Tibial nerve (tissue), 4 donors: ENCODE measurements at regions not wholly inside any gene's neighbourhood (a gene's known extent, or its start where the extent isn't known, plus 50 kb on each side); places are given as distances from the start of the nearest gene placed in this dataset.
"Not testable (repeated sequence)": the region's sequence is repeated elsewhere in the genome, so short reads cannot be mapped to it uniquely, and the experiment has no call there.

Source experiments
- DNase-seq, 2 donors: peaks; one replicate each; pipeline ENCODE4 v3.0.0-alpha.2; 2019; ENCODE audit warnings: low spot score in 2 of 2
- H3K27ac ChIP-seq, 4 donors: fragments of 200-600 bp; sonication (generic) in 3 of 4; one replicate each; pipeline ENCODE4 v1.5.1; 2017 to 2019; ENCODE audit warnings: mild to moderate bottlenecking in 1 of 4
- H3K27me3 ChIP-seq, 2 donors: fragments of 200-600 bp; sonication (generic) in 1 of 2; one replicate each; pipeline versions ENCODE4 v1.5.1 to v1.6.0; 2017 to 2019
- H3K36me3 ChIP-seq, 3 donors: fragments of 200-600 bp; sonication (generic); one replicate each; pipeline ENCODE4 v1.5.1; 2018 to 2019
- H3K4me1 ChIP-seq, 4 donors: fragments of 200-600 bp; sonication (generic) in 3 of 4; one replicate each; pipeline ENCODE4 v1.5.1; 2017 to 2019
- H3K4me3 ChIP-seq, 4 donors: fragments of 200-600 bp; sonication (generic) in 3 of 4; one replicate each; pipeline ENCODE4 v1.5.1; 2017 to 2019; ENCODE audit warnings: mild to moderate bottlenecking in 1 of 4, moderate library complexity in 1 of 4
- H3K9me3 ChIP-seq, 4 donors: fragments of 200-600 bp; sonication (generic) in 3 of 4; one replicate each; pipeline ENCODE4 v1.5.1; 2017 to 2019
- EP300 ChIP-seq, 2 donors: sonication (generic); formaldehyde crosslinking; IDR thresholded peaks; one replicate each; pipeline ENCODE4 v1.6.1; 2017; ENCODE audit warnings: antibody characterized with exemption in 2 of 2, mild to moderate bottlenecking in 1 of 2
- POLR2A ChIP-seq, 2 donors: fragments of 450-650 bp; IDR thresholded peaks; one replicate each; pipeline ENCODE4 v1.6.1; 2017; ENCODE audit warnings: antibody characterized with exemption in 2 of 2, mild to moderate bottlenecking in 2 of 2, moderate library complexity in 2 of 2
- WGBS, 2 donors: methylation state at CpG; one replicate each; pipeline ENCODE4 v1.1.5; 2018; 5-methylcytosine and 5-hydroxymethylcytosine counted together
- TF ChIP-seq, protein P1 (sequence below), 5 experiments: fragments of 200-600 bp in 3 of 5; fragments of 450-650 bp in 2 of 5; sonication (generic) in 3 of 5; IDR thresholded peaks; one replicate each; pipeline ENCODE4 v1.5.1; 2016 to 2019; ENCODE audit warnings: antibody characterized with exemption in 5 of 5, mild to moderate bottlenecking in 3 of 5, moderate library complexity in 2 of 5

DNA sequence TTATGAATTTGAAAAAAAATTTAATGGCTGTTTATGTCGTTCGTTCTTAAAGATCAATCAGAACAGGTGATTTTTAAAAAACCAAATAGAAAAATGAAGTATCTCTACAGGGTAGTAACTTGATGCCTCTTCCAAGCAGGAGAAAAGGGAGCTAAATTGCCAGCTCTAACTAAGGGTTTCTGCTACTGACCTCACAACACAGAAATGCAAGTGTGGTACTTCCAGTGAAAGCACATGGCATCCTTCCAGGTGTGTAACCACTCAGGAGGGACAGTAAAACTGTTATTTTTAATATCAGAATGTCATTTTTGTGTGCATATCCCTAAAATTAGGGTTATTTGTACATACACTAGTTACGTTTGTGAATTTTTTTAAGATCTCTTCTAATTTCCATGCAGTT is 116.8 kb upstream of the ZCCHC13 start:
- H3K27ac ChIP-seq = no peak overlapping the region
- WGBS, 2 donors = 82 to 97% methylated on average over 3 of the region's 3 CpGs
- no peaks in the 10 kb centered on the region for H3K36me3 ChIP-seq
- H3K9me3 ChIP-seq = no peaks in the 10 kb centered on the region
- no peaks in the 10 kb centered on the region for H3K27me3 ChIP-seq
- H3K4me1 ChIP-seq = no peaks in the 10 kb centered on the region
- DNase-seq = no peak
- TF ChIP-seq, protein P1, sequence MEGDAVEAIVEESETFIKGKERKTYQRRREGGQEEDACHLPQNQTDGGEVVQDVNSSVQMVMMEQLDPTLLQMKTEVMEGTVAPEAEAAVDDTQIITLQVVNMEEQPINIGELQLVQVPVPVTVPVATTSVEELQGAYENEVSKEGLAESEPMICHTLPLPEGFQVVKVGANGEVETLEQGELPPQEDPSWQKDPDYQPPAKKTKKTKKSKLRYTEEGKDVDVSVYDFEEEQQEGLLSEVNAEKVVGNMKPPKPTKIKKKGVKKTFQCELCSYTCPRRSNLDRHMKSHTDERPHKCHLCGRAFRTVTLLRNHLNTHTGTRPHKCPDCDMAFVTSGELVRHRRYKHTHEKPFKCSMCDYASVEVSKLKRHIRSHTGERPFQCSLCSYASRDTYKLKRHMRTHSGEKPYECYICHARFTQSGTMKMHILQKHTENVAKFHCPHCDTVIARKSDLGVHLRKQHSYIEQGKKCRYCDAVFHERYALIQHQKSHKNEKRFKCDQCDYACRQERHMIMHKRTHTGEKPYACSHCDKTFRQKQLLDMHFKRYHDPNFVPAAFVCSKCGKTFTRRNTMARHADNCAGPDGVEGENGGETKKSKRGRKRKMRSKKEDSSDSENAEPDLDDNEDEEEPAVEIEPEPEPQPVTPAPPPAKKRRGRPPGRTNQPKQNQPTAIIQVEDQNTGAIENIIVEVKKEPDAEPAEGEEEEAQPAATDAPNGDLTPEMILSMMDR (IDR thresholded peaks at IDR 0.05) = no peak
- TF ChIP-seq POLR2A (IDR thresholded peaks at IDR 0.05) (no peak), EP300 (IDR thresholded peaks at IDR 0.05) (no peak)
- H3K4me3 ChIP-seq = no peak overlapping the region

DNA sequence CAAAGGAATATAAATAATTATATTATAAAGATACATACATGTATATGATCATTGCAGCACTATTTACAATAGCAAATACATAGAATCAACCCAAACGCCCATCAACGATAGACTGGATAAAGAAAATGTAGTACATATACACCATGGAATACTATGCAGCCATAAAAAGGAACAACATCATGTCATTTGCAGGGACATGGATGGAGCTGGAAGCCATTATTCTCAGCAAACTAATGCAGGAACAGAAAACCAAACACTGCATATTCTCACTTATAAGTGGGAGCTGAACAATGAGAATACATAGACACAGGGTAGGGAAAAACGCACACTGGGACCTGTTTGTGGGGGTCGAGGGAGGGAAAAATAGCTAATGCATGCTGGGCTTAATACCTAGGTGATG is 120.9 kb upstream of the ZCCHC13 start:
- not testable (repeated sequence) for H3K4me1 ChIP-seq, H3K36me3 ChIP-seq, DNase-seq, H3K27me3 ChIP-seq, H3K27ac ChIP-seq, H3K9me3 ChIP-seq, H3K4me3 ChIP-seq
- 82 to 93% methylated on average over 4 of the region's 4 CpGs for WGBS, 2 donors

DNA sequence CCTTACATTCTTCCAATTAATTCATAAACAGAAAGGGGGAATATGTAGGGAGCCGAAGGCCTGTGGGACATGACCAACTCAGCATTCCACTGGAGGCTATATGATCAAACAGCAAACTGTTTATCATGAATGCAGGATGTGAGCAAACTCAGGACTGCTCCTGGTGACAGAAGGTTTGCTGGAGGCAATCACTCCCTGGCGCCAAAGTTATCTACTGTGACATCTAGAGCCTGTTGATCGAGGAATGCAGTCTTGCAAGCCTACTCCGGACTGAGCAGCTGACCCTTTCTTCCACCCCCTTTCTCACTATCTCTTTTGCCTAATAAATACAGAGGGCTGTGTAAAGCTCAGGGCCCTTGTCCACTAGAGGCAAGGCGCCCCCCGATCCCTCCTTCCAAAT is 122.0 kb upstream of the ZCCHC13 start:
- H3K4me3 ChIP-seq, DNase-seq, H3K27me3 ChIP-seq, H3K4me1 ChIP-seq, H3K9me3 ChIP-seq, H3K27ac ChIP-seq, H3K36me3 ChIP-seq: not testable (repeated sequence)
- 91 to 92% methylated on average over 6 of the region's 6 CpGs for WGBS, 2 donors

DNA sequence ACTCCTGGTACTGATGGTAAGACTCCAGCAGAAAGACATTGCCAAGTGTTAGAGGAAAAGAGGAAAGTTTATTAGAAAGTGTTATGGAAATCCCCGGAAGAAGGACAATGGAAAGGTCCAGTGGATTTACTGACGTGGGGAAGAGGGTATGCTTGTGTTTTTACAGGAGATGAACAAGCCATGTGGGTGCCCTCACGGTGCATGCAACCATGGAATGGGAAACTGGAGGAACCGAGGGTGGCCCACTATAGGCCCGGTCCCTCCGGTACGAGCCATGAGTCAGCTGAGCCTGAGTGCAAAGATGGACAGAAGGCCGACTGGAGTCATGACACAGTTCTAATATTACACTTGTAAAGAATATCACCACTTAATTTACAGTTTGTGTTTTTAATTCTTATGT is 123.3 kb upstream of the ZCCHC13 start:
- TF ChIP-seq, protein P1 (IDR thresholded peaks at IDR 0.05) = no peak
- 81 to 95% methylated on average over 8 of the region's 8 CpGs for WGBS, 2 donors
- H3K9me3 ChIP-seq = no peaks in the 10 kb centered on the region
- no peak overlapping the region for H3K27ac ChIP-seq
- no peak overlapping the region for H3K4me3 ChIP-seq
- no peak for DNase-seq
- no peaks in the 10 kb centered on the region for H3K36me3 ChIP-seq
- no peaks in the 10 kb centered on the region for H3K4me1 ChIP-seq
- peaks cover 0 to 6% of the 10 kb centered on the region in 2 donors for H3K27me3 ChIP-seq

DNA sequence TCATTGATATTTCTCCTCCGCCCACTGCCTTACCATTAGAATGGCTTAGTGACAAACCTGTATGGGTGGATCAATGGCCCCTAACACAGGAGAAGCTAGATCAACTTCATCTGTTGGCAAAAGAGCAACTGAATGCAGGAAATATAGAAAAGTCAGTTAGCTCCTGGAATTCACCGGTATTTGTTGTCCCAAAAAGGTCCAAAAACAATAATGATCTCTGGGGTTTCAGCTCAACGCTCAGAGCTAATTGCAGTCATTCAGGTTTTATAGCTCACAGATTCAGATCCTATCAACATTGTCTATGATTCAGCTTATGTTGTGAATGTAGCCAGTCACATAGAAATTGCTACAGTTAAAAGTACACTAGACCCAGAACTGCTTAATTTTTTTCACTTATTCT is 124.0 kb upstream of the ZCCHC13 start:
- no peaks in the 10 kb centered on the region for H3K4me1 ChIP-seq
- no peak for DNase-seq
- no peaks in the 10 kb centered on the region for H3K9me3 ChIP-seq
- TF ChIP-seq EP300 (IDR thresholded peaks at IDR 0.05) (no peak), POLR2A (IDR thresholded peaks at IDR 0.05) (no peak)
- TF ChIP-seq, protein P1 (IDR thresholded peaks at IDR 0.05) = no peak
- no peaks in the 10 kb centered on the region for H3K36me3 ChIP-seq
- 63 to 69% methylated on average over 3 of the region's 3 CpGs for WGBS, 2 donors
- H3K4me3 ChIP-seq = no peak overlapping the region
- H3K27ac ChIP-seq = no peak overlapping the region
- H3K27me3 ChIP-seq = peaks cover 0 to 6% of the 10 kb centered on the region in 2 donors

DNA sequence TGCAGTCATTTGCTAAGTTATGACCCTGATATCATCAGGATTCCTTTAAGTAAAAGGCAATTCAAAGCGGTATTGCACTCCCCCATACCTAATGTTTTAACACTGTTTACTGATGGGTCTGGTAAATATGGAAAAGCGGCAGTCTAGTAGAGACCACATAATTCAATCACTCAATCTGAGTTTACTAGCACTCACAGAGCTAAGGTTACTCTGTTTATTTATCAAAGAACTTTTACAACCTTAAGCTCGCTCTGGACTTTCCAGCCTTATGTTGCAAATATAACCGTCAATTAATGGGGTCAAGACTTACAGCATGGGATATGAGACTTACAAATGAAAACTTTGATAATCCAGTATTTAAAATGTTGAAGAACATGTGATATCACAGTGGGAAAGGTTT is 124.5 kb upstream of the ZCCHC13 start:
- H3K27ac ChIP-seq = no peak overlapping the region
- WGBS, 2 donors = 70 to 87% methylated on average over 4 of the region's 4 CpGs
- H3K4me3 ChIP-seq = no peak overlapping the region
- DNase-seq = no peak
- no peaks in the 10 kb centered on the region for H3K36me3 ChIP-seq
- peaks cover 0 to under 1% (median 0%) of the 10 kb centered on the region in 4 donors for H3K9me3 ChIP-seq
- H3K27me3 ChIP-seq = peaks cover 0 to 6% of the 10 kb centered on the region in 2 donors
- no peak for TF ChIP-seq POLR2A (IDR thresholded peaks at IDR 0.05)
- TF ChIP-seq, protein P1 (IDR thresholded peaks at IDR 0.05) = no peak
- no peak for TF ChIP-seq EP300 (IDR thresholded peaks at IDR 0.05)
- no peaks in the 10 kb centered on the region for H3K4me1 ChIP-seq
